BJ (cell line): ENCODE measurements at regions not wholly inside any gene's neighbourhood (a gene's known extent, or its start where the extent isn't known, plus 50 kb on each side); places are given as distances from the start of the nearest gene placed in this dataset.

ENCODE experiments used
- CTCF ChIA-PET: fragments of 350-600 bp; formaldehyde crosslinking; extraction: SDS; loops from one replicate; lab custom pipeline; 2021; ENCODE audit warnings: antibody characterized with exemption, inconsistent platforms; lab: Yijun Ruan, JAX
- POLR2A ChIA-PET: fragments of 300-600 bp; sonication (Branson Sonifier 250); formaldehyde crosslinking; extraction: SDS; loops from one replicate; lab custom pipeline; 2021; ENCODE audit warnings: antibody characterized with exemption; lab: Charles Lee
- DNase-seq: peaks from one replicate; pipeline ENCODE4 v3.0.0-alpha.2; 2011; ENCODE audit warnings: low read depth
- H3K27me3 ChIP-seq: 2 replicates; pipeline ENCODE4 v1.6.0; 2011; ENCODE audit warnings: low read length; ENCODE audit not compliant: control insufficient read depth, insufficient read depth
- H3K36me3 ChIP-seq: 2 replicates; pipeline ENCODE4 v1.5.1; 2011; ENCODE audit warnings: low read length; ENCODE audit not compliant: control insufficient read depth, insufficient read depth
- H3K4me3 ChIP-seq: 2 replicates; pipeline ENCODE4 v1.5.1; 2011; ENCODE audit warnings: low read depth, mild to moderate bottlenecking, control low read depth, low read length
- CTCF ChIP-seq: IDR thresholded peaks from 2 replicates; pipeline ENCODE4 v1.5.1; 2011; ENCODE audit warnings: low read depth, mild to moderate bottlenecking, control low read depth, inconsistent platforms, low read length, moderate library complexity; ENCODE audit not compliant: insufficient read depth

DNA sequence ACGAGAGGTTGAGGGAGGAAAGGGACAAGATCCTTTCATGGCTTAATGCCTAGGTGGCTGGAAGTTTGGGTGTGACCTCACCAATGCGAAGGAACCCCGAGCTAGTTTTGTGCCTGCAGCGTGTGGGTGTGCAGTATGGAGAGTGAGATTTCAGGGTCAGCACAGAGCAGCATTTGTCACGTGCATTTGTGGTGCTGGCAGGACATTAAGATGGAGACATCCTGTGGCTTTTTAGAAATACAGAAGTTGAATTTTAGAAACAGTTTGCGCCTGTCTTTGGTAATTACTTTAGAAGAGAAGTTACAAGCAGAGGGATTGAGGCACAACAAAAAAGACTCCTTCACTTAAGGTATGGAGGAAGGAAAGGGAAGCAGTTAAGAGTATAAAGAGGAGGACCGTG is 258.2 kb upstream of the THUMPD2 start:
- CTCF ChIA-PET: no interaction called here

DNA sequence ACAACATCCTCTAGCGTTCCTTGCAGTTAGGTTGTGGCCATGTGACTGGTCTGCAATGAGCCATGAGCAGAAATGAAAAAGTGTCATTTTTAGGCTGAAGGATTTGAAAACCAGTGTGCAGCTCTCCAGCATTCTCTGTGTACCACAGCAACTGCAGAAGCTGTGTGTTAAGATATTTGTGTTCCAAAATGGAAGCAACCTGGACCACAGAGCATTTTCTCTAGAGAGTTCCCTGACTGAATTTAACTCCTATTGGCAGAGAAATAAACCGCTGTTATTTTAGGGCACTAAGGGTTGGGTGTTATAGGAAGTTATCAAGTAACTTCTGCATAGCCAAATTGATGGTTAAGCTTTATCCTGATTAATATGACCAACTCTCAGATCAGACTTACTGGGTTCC is 257.2 kb upstream of the THUMPD2 start:
- DNase-seq: no peak
- H3K4me3 ChIP-seq: no peak overlapping the region
- CTCF ChIA-PET: no interaction called here
- no peaks in the 10 kb centered on the region for H3K27me3 ChIP-seq
- POLR2A ChIA-PET: no interaction called here
- TF ChIP-seq CTCF: no peak
- H3K36me3 ChIP-seq: no peaks in the 10 kb centered on the region

More for the DNA sequence above, 258.2 kb upstream of the THUMPD2 start:
- no peak overlapping the region for H3K4me3 ChIP-seq
- no peaks in the 10 kb centered on the region for H3K36me3 ChIP-seq
- DNase-seq: no peak
- TF ChIP-seq CTCF: no peak
- POLR2A ChIA-PET: interaction anchor here (0.6 kb wide), 1 partner anchor 124 kb away, joined by 3 read pairs; no protein-coding TSS in a partner anchor
- H3K27me3 ChIP-seq: no peaks in the 10 kb centered on the region

DNA sequence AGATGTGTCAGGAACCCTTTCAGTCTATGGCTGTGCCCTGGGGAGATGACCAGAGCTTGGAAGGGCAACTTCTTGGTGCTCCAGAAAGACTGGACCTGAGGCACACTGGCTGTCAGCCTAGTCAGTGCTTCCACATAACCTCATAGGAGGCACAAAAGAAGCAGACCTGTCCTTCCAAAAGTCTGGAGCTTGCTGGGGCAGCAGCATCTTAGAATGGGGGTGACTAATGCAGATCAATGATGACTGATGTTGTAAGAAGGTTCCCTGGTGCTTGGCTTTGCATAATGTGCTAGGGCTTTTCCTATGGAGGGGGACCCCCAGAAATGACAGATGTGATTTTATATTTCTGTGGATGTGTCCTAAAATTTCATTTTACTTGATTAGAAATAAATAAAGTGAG is 255.7 kb upstream of the THUMPD2 start:
- Histone ChIP-seq H3K4me3 (no peak overlapping the region), H3K36me3 (no peaks in the 10 kb centered on the region), H3K27me3 (no peaks in the 10 kb centered on the region)
- DNase-seq: no peak
- no peak for TF ChIP-seq CTCF
- POLR2A ChIA-PET: interaction anchor here (1.4 kb wide), 1 partner anchor 68 kb away, joined by 4 read pairs; no protein-coding TSS in a partner anchor
- CTCF ChIA-PET: interaction anchor here (0.6 to 1.2 kb wide), 2 partner anchors 10 to 59 kb away, joined by 3 read pairs; no protein-coding TSS in a partner anchor

- no peak overlapping the region for H3K4me3 ChIP-seq
- no peaks in the 10 kb centered on the region for H3K27me3 ChIP-seq
- DNase-seq: no peak
- no peaks in the 10 kb centered on the region for H3K36me3 ChIP-seq
- POLR2A ChIA-PET: interaction anchor here (0.6 to 1.4 kb wide), 3 partner anchors 61 to 121 kb away, joined by 3 to 4 read pairs (median 3); no protein-coding TSS in a partner anchor
- TF ChIP-seq CTCF: no peak
- CTCF ChIA-PET: interaction anchor here (0.6 to 1.4 kb wide), 5 partner anchors 9 to 96 kb away, joined by 3 read pairs; no protein-coding TSS in a partner anchor
Observed at GRCh38 chr2:40034198-40034597, 255.1 kb upstream of the THUMPD2 start.

DNA sequence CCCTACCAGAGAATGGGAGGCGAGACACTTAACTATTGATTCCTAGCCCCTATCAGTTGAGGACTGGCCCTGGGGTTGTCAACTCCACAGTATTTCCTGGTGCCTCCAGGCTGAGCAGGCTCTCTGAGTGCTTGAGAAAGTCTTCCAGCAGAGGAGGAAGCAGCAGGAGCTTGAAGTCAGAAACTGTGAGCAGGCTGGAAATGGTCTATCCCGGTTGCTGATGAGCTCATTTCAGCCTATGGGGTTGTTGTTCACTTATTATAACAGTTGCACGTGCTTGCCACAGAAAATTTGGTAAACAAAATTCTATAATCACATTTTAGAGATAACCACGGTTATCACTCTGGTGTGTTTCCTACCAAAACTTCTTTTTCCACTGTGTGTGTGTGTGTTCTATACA is 254.7 kb upstream of the THUMPD2 start:
- POLR2A ChIA-PET: interaction anchor here (0.6 to 1.4 kb wide), 4 partner anchors 17 to 120 kb away, joined by 3 to 4 read pairs (median 4); no protein-coding TSS in a partner anchor
- DNase-seq: no peak

More for the DNA sequence above, 254.7 kb upstream of the THUMPD2 start:
- no peak for TF ChIP-seq CTCF
- no peak overlapping the region for H3K4me3 ChIP-seq
- no peaks in the 10 kb centered on the region for H3K27me3 ChIP-seq
- CTCF ChIA-PET: interaction anchor here (0.5 to 1.4 kb wide), 6 partner anchors 60 to 1849 kb away, joined by 3 read pairs; no protein-coding TSS in a partner anchor
- H3K36me3 ChIP-seq: no peaks in the 10 kb centered on the region
